ENCODE measurements at regions not wholly inside any gene's neighbourhood (a gene's known extent, or its start where the extent isn't known, plus 50 kb on each side); places are given as distances from the start of the nearest gene placed in this dataset.

- DNase-seq (ENCODE audit: low spot score): no peak
- no peak for TF ChIP-seq CTCF (IDR thresholded peaks at IDR 0.05; ENCODE audit: extremely low read depth, missing control alignments)
Measured at GRCh38 chr1:226793620-226794276, 54.7 kb upstream of the ITPKB start.

GRCh38 chr1:226792368-226792767 lies 53.3 kb upstream of the ITPKB start:
- no peak for DNase-seq (ENCODE audit: low spot score)
- TF ChIP-seq CTCF (IDR thresholded peaks at IDR 0.05; ENCODE audit: extremely low read depth, missing control alignments): no peak

GRCh38 chr1:226790545-226791181 lies 51.6 kb upstream of the ITPKB start:
- no peak for TF ChIP-seq CTCF (IDR thresholded peaks at IDR 0.05; ENCODE audit: extremely low read depth, missing control alignments)
- no peak for DNase-seq (ENCODE audit: low spot score)

- TF ChIP-seq CTCF (IDR thresholded peaks at IDR 0.05; ENCODE audit: extremely low read depth, missing control alignments): no peak
- DNase-seq (ENCODE audit: low spot score): peak; percentile 55
Measured at GRCh38 chr1:226788965-226789364, 49.9 kb upstream of the ITPKB start.

All from GM20000 (cell line).